Renal cortical epithelial cell (primary cell): ENCODE measurements at regions not wholly inside any gene's neighbourhood (a gene's known extent, or its start where the extent isn't known, plus 50 kb on each side); places are given as distances from the start of the nearest gene placed in this dataset.

Experiments
- DNase-seq: peaks from one replicate; pipeline ENCODE4 v3.0.0-alpha.2; 2011; ENCODE audit warnings: low read depth

GRCh38 chr2:177053038-177053437 is 159.6 kb upstream of the HNRNPA3 start:
- no peak for DNase-seq

- no peak for DNase-seq
Observed at GRCh38 chr2:177053716-177054115, 158.9 kb upstream of the HNRNPA3 start.

- DNase-seq = no peak
Observed at GRCh38 chr2:177056481-177056929, 156.1 kb upstream of the HNRNPA3 start.

GRCh38 chr2:177058747-177059146 is 153.8 kb upstream of the HNRNPA3 start:
- DNase-seq = no peak

GRCh38 chr2:177059293-177059692 is 153.3 kb upstream of the HNRNPA3 start:
- DNase-seq = no peak

GRCh38 chr2:177063331-177063730 is 149.3 kb upstream of the HNRNPA3 start:
- no peak for DNase-seq

GRCh38 chr2:177064422-177064821 is 148.2 kb upstream of the HNRNPA3 start:
- peak; percentile 34 for DNase-seq

GRCh38 chr2:177068967-177069366 is 143.6 kb upstream of the HNRNPA3 start:
- no peak for DNase-seq

GRCh38 chr2:177072090-177072489 is 140.5 kb upstream of the HNRNPA3 start:
- DNase-seq = no peak

GRCh38 chr2:177073611-177074010 is 139.0 kb upstream of the HNRNPA3 start:
- no peak for DNase-seq

GRCh38 chr2:177074099-177074710 is 138.4 kb upstream of the HNRNPA3 start:
- no peak for DNase-seq

GRCh38 chr2:177075254-177075653 is 137.3 kb upstream of the HNRNPA3 start:
- peak; percentile 7 for DNase-seq

GRCh38 chr2:177076636-177077179 is 135.9 kb upstream of the HNRNPA3 start:
- no peak for DNase-seq

GRCh38 chr2:177077778-177078177 is 134.8 kb upstream of the HNRNPA3 start:
- no peak for DNase-seq

- peak; percentile 9 for DNase-seq
Observed at GRCh38 chr2:177078416-177078815, 134.2 kb upstream of the HNRNPA3 start.

- no peak for DNase-seq
Observed at GRCh38 chr2:177078855-177079254, 133.7 kb upstream of the HNRNPA3 start.

- DNase-seq = no peak
Observed at GRCh38 chr2:177080746-177081284, 131.8 kb upstream of the HNRNPA3 start.

GRCh38 chr2:177084607-177085006 is 128.0 kb upstream of the HNRNPA3 start:
- DNase-seq = no peak

GRCh38 chr2:177088529-177088928 is 124.1 kb upstream of the HNRNPA3 start:
- DNase-seq = no peak

- no peak for DNase-seq
Observed at GRCh38 chr2:177090967-177091366, 121.6 kb upstream of the HNRNPA3 start.

GRCh38 chr2:177093371-177093770 is 119.2 kb upstream of the HNRNPA3 start:
- DNase-seq = peak; percentile 12

- no peak for DNase-seq
Observed at GRCh38 chr2:177098001-177098613, 114.5 kb upstream of the HNRNPA3 start.

GRCh38 chr2:177101930-177102329 is 110.7 kb upstream of the HNRNPA3 start:
- DNase-seq = no peak
